MM.1S (cell line): ENCODE measurements at regions not wholly inside any gene's neighbourhood (a gene's known extent, or its start where the extent isn't known, plus 50 kb on each side); places are given as distances from the start of the nearest gene placed in this dataset.

Experiments
- CTCF ChIP-seq: fragments of 300-600 bp; sonication (generic); IDR thresholded peaks from 2 replicates; pipeline ENCODE4 v1.5.1; 2016; ENCODE audit warnings: antibody characterized with exemption, low read length, mixed read lengths
- EZH2 ChIP-seq: fragments of 300-600 bp; sonication (generic); optimal IDR thresholded peaks from 2 replicates; pipeline ENCODE3; 2017; ENCODE audit warnings: low read depth, mild to moderate bottlenecking, antibody characterized with exemption, low read length, mixed read lengths
- EZH2phosphoT487 ChIP-seq: fragments of 300-600 bp; sonication (generic); IDR thresholded peaks from 2 replicates; pipeline ENCODE4 v1.6.1; 2018; ENCODE audit warnings: antibody characterized with exemption, low read length

DNA sequence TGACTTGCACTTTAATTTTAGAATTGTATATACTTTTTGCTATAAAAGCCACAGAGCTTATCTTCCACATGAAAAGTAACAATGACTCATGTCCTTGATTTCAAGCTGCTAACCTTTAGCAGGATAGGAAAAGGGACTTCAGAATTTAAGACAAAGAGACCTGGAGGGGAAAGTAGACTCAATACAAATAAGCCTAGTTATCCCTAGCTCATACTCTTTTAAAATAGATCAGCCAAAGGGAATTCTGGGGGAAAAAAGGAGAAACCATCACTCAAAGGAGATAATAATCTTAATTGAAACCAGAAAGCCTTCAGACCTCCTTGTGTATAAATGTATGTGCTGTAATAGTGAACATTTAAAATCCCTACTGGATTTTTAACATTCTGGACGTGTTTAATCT is 930.3 kb downstream of the NTRK3 start:
- TF ChIP-seq CTCF = no peak
- TF ChIP-seq EZH2 = no peak
- no peak for TF ChIP-seq EZH2phosphoT487
